H1 (cell line): ENCODE measurements at regions not wholly inside any gene's neighbourhood (a gene's known extent, or its start where the extent isn't known, plus 50 kb on each side); places are given as distances from the start of the nearest gene placed in this dataset.
"Not testable (repeated sequence)": the region's sequence is repeated elsewhere in the genome, so short reads cannot be mapped to it uniquely, and the experiment has no call there.

Experiments used
- CTCF ChIA-PET: fragments of 300-600 bp; sonication (Branson Sonifier 250); formaldehyde crosslinking; loops from one replicate; lab custom pipeline; 2021; ENCODE audit not compliant: partially characterized antibody; lab: Charles Lee
- POLR2A ChIA-PET: fragments of 300-600 bp; sonication (Branson Sonifier 250); formaldehyde crosslinking; loops from one replicate; lab custom pipeline; 2021; ENCODE audit warnings: inconsistent platforms; ENCODE audit not compliant: partially characterized antibody; lab: Charles Lee
- DNase-seq, 2 experiments: peaks; one replicate each; pipeline versions ENCODE4 v3.0.0 to v3.0.0-alpha.2; 2010 to 2022; ENCODE audit warnings: low spot score in 2 of 2, low read depth in 1 of 2, mixed read lengths in 1 of 2
- FAIRE-seq: peaks from 2 replicates; lab custom pipeline; 2011; peaks lifted over from hg19 to GRCh38; lab: Jason Lieb, UNC
- H2AFZ ChIP-seq: 2 replicates; pipeline ENCODE4 v1.8.1; 2012; ENCODE audit warnings: low read length, inconsistent platforms
- H2AK5ac ChIP-seq: 2 replicates; pipeline ENCODE4 v1.6.1; 2013; ENCODE audit warnings: low read depth, low read length
- H2BK120ac ChIP-seq: replicated peaks from 2 replicates; pipeline ENCODE3; 2013; ENCODE audit warnings: low read depth, low read length, inconsistent platforms
- H2BK12ac ChIP-seq: 2 replicates; pipeline ENCODE4 v1.6.1; 2013; ENCODE audit warnings: low read depth, low read length
- H2BK15ac ChIP-seq: 2 replicates; pipeline ENCODE4 v1.6.1; 2013; ENCODE audit warnings: low read length
- H2BK20ac ChIP-seq: 2 replicates; pipeline ENCODE4 v1.6.1; 2013; ENCODE audit warnings: low read length
- H2BK5ac ChIP-seq: 2 replicates; pipeline ENCODE4 v1.6.1; 2013; ENCODE audit warnings: low read depth, low read length
- H3K14ac ChIP-seq: 2 replicates; pipeline ENCODE4 v1.6.1; 2013; ENCODE audit warnings: inconsistent platforms; ENCODE audit not compliant: insufficient read length
- H3K18ac ChIP-seq: 2 replicates; pipeline ENCODE4 v1.6.1; 2013; ENCODE audit warnings: low read length; ENCODE audit errors: extremely low read depth
- H3K23ac ChIP-seq: 2 replicates; pipeline ENCODE4 v1.6.1; 2013; ENCODE audit warnings: inconsistent platforms; ENCODE audit not compliant: insufficient read length
- H3K23me2 ChIP-seq: 2 replicates; pipeline ENCODE4 v1.6.1; 2013; ENCODE audit warnings: low read depth, low read length
- H3K27ac ChIP-seq: 2 replicates; pipeline ENCODE4 v1.6.1; 2011; ENCODE audit warnings: low read depth, low read length, inconsistent platforms
- H3K27me3 ChIP-seq, 4 experiments: replicated peaks in 1 of 4; 1 replicate in 1 of 4; 2 replicates in 3 of 4; pipeline versions ENCODE4 v1.6.1 to v1.8.1; 2011 to 2013; ENCODE audit warnings: low read length in 3 of 4, mild to moderate bottlenecking in 3 of 4, inconsistent platforms in 2 of 4, mixed read lengths in 2 of 4, moderate library complexity in 1 of 4; ENCODE audit not compliant: control insufficient read depth in 3 of 4, insufficient read depth in 3 of 4; ENCODE audit errors: extremely low read depth in 1 of 4
- H3K36me3 ChIP-seq, 4 experiments: 2 replicates each; pipeline versions ENCODE4 v1.6.1 to v1.8.1; 2011 to 2013; ENCODE audit warnings: mild to moderate bottlenecking in 4 of 4, low read length in 3 of 4, moderate library complexity in 2 of 4, control low read depth in 1 of 4, inconsistent platforms in 1 of 4; ENCODE audit not compliant: insufficient read depth in 4 of 4, control insufficient read depth in 2 of 4
- H3K4ac ChIP-seq: replicated peaks from 2 replicates; pipeline ENCODE3; 2013; ENCODE audit warnings: low read length, low read depth, mixed read lengths, inconsistent platforms; ENCODE audit not compliant: insufficient read length
- H3K4me1 ChIP-seq, 4 experiments: replicated peaks in 1 of 4; 1 replicate in 1 of 4; 2 replicates in 3 of 4; pipeline versions ENCODE4 v1.6.1 to v1.8.1; 2011 to 2013; ENCODE audit warnings: low read length in 3 of 4, inconsistent platforms in 2 of 4, mixed read lengths in 1 of 4; ENCODE audit not compliant: insufficient read depth in 4 of 4, control insufficient read depth in 3 of 4
- H3K4me2 ChIP-seq, 2 experiments: 2 replicates each; pipeline versions ENCODE4 v1.6.1 to v1.8.1; 2011 to 2013; ENCODE audit warnings: low read depth in 2 of 2, low read length in 2 of 2, control low read depth in 1 of 2, inconsistent platforms in 1 of 2, mild to moderate bottlenecking in 1 of 2; ENCODE audit not compliant: insufficient read depth in 1 of 2
- H3K4me3 ChIP-seq, 4 experiments: fragments of 200-600, 300-600 bp in 1 of 4; sonication (generic), shearing (Covaris generic), sonication (Bioruptor Twin) in 1 of 4; 2 replicates each; pipeline versions ENCODE4 v1.5.1 to v1.8.1; 2011 to 2016; ENCODE audit warnings: low read length in 4 of 4, low read depth in 3 of 4, control low read depth in 2 of 4, inconsistent platforms in 2 of 4, mild to moderate bottlenecking in 2 of 4, mixed read lengths in 1 of 4, moderate library complexity in 1 of 4; ENCODE audit not compliant: insufficient read depth in 2 of 4; ENCODE audit errors: extremely low read depth in 1 of 4
- H3K56ac ChIP-seq: replicated peaks from 2 replicates; pipeline ENCODE3; 2013; ENCODE audit warnings: low read depth, mild to moderate bottlenecking, mixed read lengths, low read length, inconsistent platforms; ENCODE audit not compliant: insufficient read length
- H3K79me1 ChIP-seq: 2 replicates; pipeline ENCODE4 v1.6.1; 2013; ENCODE audit warnings: low read depth, low read length, control low read depth
- H3K79me2 ChIP-seq, 2 experiments: 2 replicates each; pipeline versions ENCODE4 v1.6.1 to v1.8.1; 2012 to 2013; ENCODE audit warnings: low read length in 2 of 2, mild to moderate bottlenecking in 2 of 2, inconsistent platforms in 1 of 2; ENCODE audit not compliant: insufficient read depth in 2 of 2, control insufficient read depth in 1 of 2
- H3K9ac ChIP-seq, 4 experiments: replicated peaks in 1 of 4; 1 replicate in 1 of 4; 2 replicates in 3 of 4; pipeline versions ENCODE4 v1.6.1 to v1.8.1; 2011 to 2013; ENCODE audit warnings: low read depth in 3 of 4, low read length in 3 of 4, control low read depth in 2 of 4, mild to moderate bottlenecking in 2 of 4, moderate library complexity in 2 of 4, inconsistent platforms in 1 of 4; ENCODE audit errors: extremely low read depth in 1 of 4
- H3K9me3 ChIP-seq, 2 experiments: 2 replicates each; pipeline versions ENCODE4 v1.6.1 to v1.8.1; 2012 to 2013; ENCODE audit warnings: mild to moderate bottlenecking in 2 of 2, moderate library complexity in 2 of 2, control low read depth in 1 of 2, inconsistent platforms in 1 of 2, low read depth in 1 of 2, low read length in 1 of 2, mixed read lengths in 1 of 2; ENCODE audit not compliant: insufficient read depth in 2 of 2
- H4K20me1 ChIP-seq, 2 experiments: replicated peaks in 1 of 2; 2 replicates each; pipeline versions ENCODE3 to v1.8.1; 2011 to 2013; ENCODE audit warnings: inconsistent platforms in 2 of 2, low read length in 2 of 2, mild to moderate bottlenecking in 1 of 2; ENCODE audit not compliant: insufficient read depth in 2 of 2, control insufficient read depth in 1 of 2
- H4K5ac ChIP-seq: 2 replicates; pipeline ENCODE4 v1.6.1; 2013; ENCODE audit warnings: low read length, low read depth, mixed read lengths, inconsistent platforms; ENCODE audit not compliant: insufficient read length
- H4K8ac ChIP-seq: 2 replicates; pipeline ENCODE4 v1.8.0; 2013; ENCODE audit warnings: mild to moderate bottlenecking, moderate library complexity, low read length, inconsistent platforms; ENCODE audit not compliant: insufficient read depth; ENCODE audit errors: extremely low read depth
- H4K91ac ChIP-seq: replicated peaks from 2 replicates; pipeline ENCODE3; 2013; ENCODE audit warnings: low read length, mixed read lengths, inconsistent platforms; ENCODE audit not compliant: insufficient read length
- WGBS, 2 experiments: shearing (Covaris generic) in 1 of 2; methylation state at CpG; one replicate each; pipeline versions ENCODE4 v1.1.6 to v1.1.7; 2013 to 2015; ENCODE audit warnings: low lambda C conversion rate in 2 of 2, mixed read lengths in 2 of 2, inconsistent platforms in 1 of 2, low coverage in 1 of 2, missing lambda C conversion rate in 1 of 2; ENCODE audit not compliant: insufficient replicate concordance in 2 of 2, insufficient coverage in 1 of 2, insufficient read length in 1 of 2; ENCODE audit errors: extremely low coverage in 1 of 2, missing lambda C conversion rate in 1 of 2; 5-methylcytosine and 5-hydroxymethylcytosine counted together

DNA sequence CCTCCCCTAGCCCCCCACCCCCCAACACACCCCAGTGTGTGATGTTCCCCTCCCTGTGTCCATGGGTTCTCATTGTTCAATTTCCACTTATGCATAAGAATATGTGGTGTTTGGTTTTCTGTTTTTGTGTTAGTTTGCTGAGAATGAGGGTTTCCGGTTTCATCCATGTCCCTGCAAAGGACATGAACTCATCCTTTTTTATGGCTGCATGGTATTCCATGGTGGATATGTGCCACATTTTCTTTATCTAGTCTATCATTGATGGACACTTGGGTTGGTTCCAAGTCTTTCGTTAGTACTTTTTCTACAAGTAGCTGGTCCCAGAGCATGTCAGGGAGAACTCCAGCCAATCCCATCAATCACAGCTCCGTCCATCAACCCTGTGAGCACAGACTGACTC is 350.3 kb downstream of the SETD4 start:
- H3K14ac ChIP-seq, H3K27ac ChIP-seq, H2AK5ac ChIP-seq, H2BK5ac ChIP-seq, H4K91ac ChIP-seq, H3K4ac ChIP-seq, H4K5ac ChIP-seq, H4K8ac ChIP-seq, H3K79me1 ChIP-seq, H3K18ac ChIP-seq, DNase-seq, H3K23ac ChIP-seq, H2BK15ac ChIP-seq, H3K9me3 ChIP-seq, H3K4me3 ChIP-seq, H2BK20ac ChIP-seq, FAIRE-seq, POLR2A ChIA-PET, H3K4me2 ChIP-seq, H2BK120ac ChIP-seq, H3K9ac ChIP-seq, H3K23me2 ChIP-seq, H2BK12ac ChIP-seq, H3K4me1 ChIP-seq, H4K20me1 ChIP-seq, H2AFZ ChIP-seq, H3K27me3 ChIP-seq, H3K36me3 ChIP-seq, H3K56ac ChIP-seq, H3K79me2 ChIP-seq: not testable (repeated sequence)
- WGBS, 2 experiments, result 84% methylated on average over 3 of the region's 3 CpGs; no CpG with 5 or more reads in 1 of the 2 experiments
- CTCF ChIA-PET, result interaction anchor here (0.5 kb wide), 1 partner anchor 29 kb away, joined by 4 read pairs; no protein-coding TSS in a partner anchor
